Loucy (cell line): ENCODE measurements at regions not wholly inside any gene's neighbourhood (a gene's known extent, or its start where the extent isn't known, plus 50 kb on each side); places are given as distances from the start of the nearest gene placed in this dataset.

Source experiments
- H2AFZ ChIP-seq: fragments of 200-600 bp; sonication (generic); 2 replicates; pipeline ENCODE4 v1.6.0; 2016; ENCODE audit warnings: antibody characterized with exemption, mild to moderate bottlenecking, low read length, moderate library complexity
- H3F3A ChIP-seq: fragments of 200-600 bp; 2 replicates; pipeline ENCODE4 v1.6.0; 2016; ENCODE audit warnings: antibody characterized with exemption, low read depth, mild to moderate bottlenecking
- H3K27me3 ChIP-seq: fragments of 200-600 bp; sonication (generic); 2 replicates; pipeline ENCODE4 v1.6.1; 2014; ENCODE audit warnings: low read length, mild to moderate bottlenecking; ENCODE audit not compliant: insufficient read depth, poor library complexity, severe bottlenecking
- H3K36me3 ChIP-seq: fragments of 200-600 bp; sonication (generic); 2 replicates; pipeline ENCODE4 v1.6.1; 2016; ENCODE audit warnings: low read length; ENCODE audit not compliant: insufficient read depth
- H3K4me1 ChIP-seq: fragments of 200-600 bp; sonication (generic); 2 replicates; pipeline ENCODE4 v1.5.1; 2014; ENCODE audit warnings: low read length, mild to moderate bottlenecking; ENCODE audit not compliant: insufficient read depth, poor library complexity, severe bottlenecking
- H3K4me2 ChIP-seq: fragments of 200-600 bp; sonication (generic); 2 replicates; pipeline ENCODE4 v1.6.0; 2014; ENCODE audit warnings: antibody characterized with exemption, low read length, low read depth, mild to moderate bottlenecking; ENCODE audit not compliant: poor library complexity, severe bottlenecking
- H3K4me3 ChIP-seq: fragments of 200-600 bp; sonication (generic); 2 replicates; pipeline ENCODE4 v1.5.1; 2014; ENCODE audit warnings: low read length, mild to moderate bottlenecking, mixed read lengths; ENCODE audit not compliant: poor library complexity, severe bottlenecking
- H3K79me2 ChIP-seq: fragments of 200-600 bp; sonication (generic); 2 replicates; pipeline ENCODE4 v1.6.1; 2014; ENCODE audit warnings: low read length; ENCODE audit not compliant: insufficient read depth
- H3K9ac ChIP-seq: fragments of 200-600 bp; sonication (generic); 2 replicates; pipeline ENCODE4 v1.6.0; 2014; ENCODE audit warnings: mild to moderate bottlenecking, low read depth, low read length, moderate library complexity; ENCODE audit not compliant: poor library complexity, severe bottlenecking
- H3K9me2 ChIP-seq: fragments of 200-600 bp; sonication (generic); replicated peaks from 2 replicates; pipeline ENCODE4 v1.6.1; 2016; ENCODE audit warnings: low read depth, low read length, mixed read lengths
- H3K9me3 ChIP-seq: fragments of 200-600 bp; sonication (generic); 2 replicates; pipeline ENCODE4 v1.6.1; 2014; ENCODE audit warnings: mild to moderate bottlenecking, antibody characterized with exemption, low read length, low read depth; ENCODE audit not compliant: insufficient read depth
- H4K20me1 ChIP-seq: fragments of 200-600 bp; sonication (generic); 2 replicates; pipeline ENCODE4 v1.6.0; 2014; ENCODE audit warnings: antibody characterized with exemption, low read length, mild to moderate bottlenecking; ENCODE audit not compliant: insufficient read depth, poor library complexity, severe bottlenecking
- CTCF ChIP-seq: fragments of 200-600 bp; sonication (generic); conservative IDR thresholded peaks from 2 replicates; pipeline ENCODE4 v1.5.1; 2014; ENCODE audit warnings: mild to moderate bottlenecking, antibody characterized with exemption, low read length
- EZH2phosphoT487 ChIP-seq: fragments of 200-600 bp; IDR thresholded peaks from 2 replicates; pipeline ENCODE4 v1.6.1; 2018; ENCODE audit warnings: antibody characterized with exemption, mild to moderate bottlenecking, moderate library complexity, borderline replicate concordance

- no peaks in the 10 kb centered on the region for H3K36me3 ChIP-seq
- H3K4me1 ChIP-seq: no peaks in the 10 kb centered on the region
- no peaks in the 10 kb centered on the region for H3K79me2 ChIP-seq
- H3K4me3 ChIP-seq: no peak overlapping the region
- no peaks in the 10 kb centered on the region for H3K9me2 ChIP-seq
- TF ChIP-seq CTCF: no peak
- TF ChIP-seq EZH2phosphoT487: no peak
- H3K9me3 ChIP-seq: no peaks in the 10 kb centered on the region
- no peaks in the 10 kb centered on the region for H3F3A ChIP-seq
- H4K20me1 ChIP-seq: no peaks in the 10 kb centered on the region
- H3K27me3 ChIP-seq: no peaks in the 10 kb centered on the region
- no peak overlapping the region for H2AFZ ChIP-seq
- H3K4me2 ChIP-seq: no peak overlapping the region
- H3K9ac ChIP-seq: no peak overlapping the region
Measured at GRCh38 chr2:101538076-101538475, 63.2 kb upstream of the RFX8 start.

DNA sequence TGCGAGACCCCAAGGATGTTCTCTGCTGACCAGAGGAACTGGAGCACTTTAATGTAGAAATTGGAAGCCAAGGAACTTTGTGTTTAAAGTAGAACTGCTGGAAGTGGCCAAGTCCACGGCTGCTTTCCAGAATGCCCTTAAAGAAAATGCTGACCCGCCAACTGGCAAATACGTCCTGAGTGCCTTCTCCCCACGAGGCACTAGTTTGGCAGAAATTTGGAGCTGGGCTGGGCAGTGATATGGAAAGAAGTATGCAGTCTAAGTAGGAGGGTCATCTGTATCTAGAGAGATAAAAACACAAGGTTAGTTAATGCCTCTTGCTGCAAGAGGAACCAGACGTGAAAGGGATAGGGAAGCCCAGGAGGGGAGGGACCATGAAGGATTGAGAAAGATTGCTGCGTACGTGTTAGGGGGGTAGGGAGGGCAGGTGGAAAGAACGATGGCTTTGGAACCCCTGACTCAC lies 59.3 kb upstream of the RFX8 start:
- TF ChIP-seq EZH2phosphoT487 (no peak), CTCF (no peak)
- Histone ChIP-seq H3F3A (no peaks in the 10 kb centered on the region), H3K4me3 (no peak overlapping the region)

DNA sequence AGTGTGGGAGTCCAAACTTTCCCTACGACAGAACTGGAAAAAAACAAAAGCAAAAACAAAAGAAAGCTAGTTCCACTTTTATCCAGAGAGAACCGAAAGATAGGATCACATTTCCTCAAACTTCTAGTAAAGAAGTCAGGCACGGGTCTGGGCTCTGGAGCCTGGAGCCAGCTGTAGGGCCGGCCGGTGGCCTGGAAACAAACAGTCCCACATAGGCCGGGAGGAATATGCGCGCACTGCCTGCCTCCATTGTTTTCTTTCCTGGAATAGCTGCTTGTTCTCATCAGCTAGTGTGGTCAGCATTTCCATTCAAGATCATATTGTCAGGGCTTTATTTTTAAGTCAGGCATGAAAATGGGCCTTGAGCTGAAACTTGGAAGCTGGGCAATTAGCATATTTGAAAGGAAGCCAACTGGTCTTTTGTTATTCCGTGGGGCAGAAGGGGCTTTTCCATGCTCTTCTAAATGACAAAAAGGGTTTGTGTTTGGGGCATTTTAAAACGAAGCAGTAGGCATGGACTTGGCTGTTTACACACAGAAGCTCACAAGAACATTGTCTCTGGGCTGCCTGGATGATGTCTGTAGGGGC lies 58.7 kb upstream of the RFX8 start:
- TF ChIP-seq EZH2phosphoT487: no peak
- no peak for TF ChIP-seq CTCF
- no peak overlapping the region for H2AFZ ChIP-seq
- no peaks in the 10 kb centered on the region for H3K4me1 ChIP-seq
- H3K27me3 ChIP-seq: no peaks in the 10 kb centered on the region
- H3F3A ChIP-seq: no peaks in the 10 kb centered on the region
- H3K79me2 ChIP-seq: no peaks in the 10 kb centered on the region
- H3K9me2 ChIP-seq: no peaks in the 10 kb centered on the region
- H3K36me3 ChIP-seq: no peaks in the 10 kb centered on the region
- no peak overlapping the region for H3K9ac ChIP-seq
- H3K4me3 ChIP-seq: no peak overlapping the region
- no peaks in the 10 kb centered on the region for H3K9me3 ChIP-seq
- no peak overlapping the region for H3K4me2 ChIP-seq
- H4K20me1 ChIP-seq: no peaks in the 10 kb centered on the region

More for the DNA sequence above, 59.3 kb upstream of the RFX8 start:
- no peak overlapping the region for H3K4me2 ChIP-seq
- H4K20me1 ChIP-seq: no peaks in the 10 kb centered on the region
- no peak overlapping the region for H3K9ac ChIP-seq
- no peaks in the 10 kb centered on the region for H3K27me3 ChIP-seq
- no peaks in the 10 kb centered on the region for H3K79me2 ChIP-seq
- H2AFZ ChIP-seq: no peak overlapping the region
- H3K36me3 ChIP-seq: no peaks in the 10 kb centered on the region
- H3K4me1 ChIP-seq: no peaks in the 10 kb centered on the region
- no peaks in the 10 kb centered on the region for H3K9me3 ChIP-seq
- H3K9me2 ChIP-seq: no peaks in the 10 kb centered on the region
